ENCODE measurements at regions not wholly inside any gene's neighbourhood (a gene's known extent, or its start where the extent isn't known, plus 50 kb on each side); places are given as distances from the start of the nearest gene placed in this dataset.

- Histone ChIP-seq H3K4me2 (no peak overlapping the region), H3K36me3 (ENCODE audit: insufficient read depth) (no peaks in the 10 kb centered on the region), H3K9ac (no peak overlapping the region), H3K4me3 (IDR thresholded peaks at IDR 0.05; ENCODE audit: insufficient read depth, low read depth, low read length) (no peak overlapping the region), H4K20me1 (ENCODE audit: insufficient read depth) (no peaks in the 10 kb centered on the region), H3K27ac (no peak overlapping the region), H3K27me3 (ENCODE audit: insufficient read depth, low read depth) (no peaks in the 10 kb centered on the region), H2AFZ (ENCODE audit: low read depth) (no peak overlapping the region), H3K4me1 (ENCODE audit: low read depth, poor library complexity, severe bottlenecking) (no peaks in the 10 kb centered on the region), H3K79me2 (ENCODE audit: insufficient read depth, low read depth) (no peaks in the 10 kb centered on the region)
- no peak for TF ChIP-seq CTCF (conservative IDR thresholded peaks at IDR 0.05; ENCODE audit: low read depth, low read length)
Observed at GRCh38 chr6:20312606-20313005, 89.1 kb upstream of the E2F3 start.

GRCh38 chr6:20313051-20313450, 88.6 kb upstream of the E2F3 start:
- H2AFZ ChIP-seq (ENCODE audit: low read depth): no peak overlapping the region
- no peaks in the 10 kb centered on the region for H3K4me1 ChIP-seq (ENCODE audit: low read depth, poor library complexity, severe bottlenecking)
- H4K20me1 ChIP-seq (ENCODE audit: insufficient read depth): no peaks in the 10 kb centered on the region
- no peaks in the 10 kb centered on the region for H3K27me3 ChIP-seq (ENCODE audit: insufficient read depth, low read depth)
- no peak overlapping the region for H3K27ac ChIP-seq
- no peak for TF ChIP-seq CTCF (conservative IDR thresholded peaks at IDR 0.05; ENCODE audit: low read depth, low read length)
- H3K9ac ChIP-seq: no peak overlapping the region
- no peak overlapping the region for H3K4me3 ChIP-seq (IDR thresholded peaks at IDR 0.05; ENCODE audit: insufficient read depth, low read depth, low read length)
- no peaks in the 10 kb centered on the region for H3K79me2 ChIP-seq (ENCODE audit: insufficient read depth, low read depth)
- no peak overlapping the region for H3K4me2 ChIP-seq
- no peaks in the 10 kb centered on the region for H3K36me3 ChIP-seq (ENCODE audit: insufficient read depth)

- H4K20me1 ChIP-seq (ENCODE audit: insufficient read depth): no peaks in the 10 kb centered on the region
- H2AFZ ChIP-seq (ENCODE audit: low read depth): no peak overlapping the region
- no peaks in the 10 kb centered on the region for H3K4me1 ChIP-seq (ENCODE audit: low read depth, poor library complexity, severe bottlenecking)
- H3K4me3 ChIP-seq (IDR thresholded peaks at IDR 0.05; ENCODE audit: insufficient read depth, low read depth, low read length): no peak overlapping the region
- H3K4me2 ChIP-seq: no peak overlapping the region
- no peaks in the 10 kb centered on the region for H3K36me3 ChIP-seq (ENCODE audit: insufficient read depth)
- TF ChIP-seq CTCF (conservative IDR thresholded peaks at IDR 0.05; ENCODE audit: low read depth, low read length): no peak
- H3K27ac ChIP-seq: no peak overlapping the region
- H3K9ac ChIP-seq: no peak overlapping the region
- H3K27me3 ChIP-seq (ENCODE audit: insufficient read depth, low read depth): no peaks in the 10 kb centered on the region
- H3K79me2 ChIP-seq (ENCODE audit: insufficient read depth, low read depth): no peaks in the 10 kb centered on the region
Observed at GRCh38 chr6:20313960-20314530, 87.6 kb upstream of the E2F3 start.

DNA sequence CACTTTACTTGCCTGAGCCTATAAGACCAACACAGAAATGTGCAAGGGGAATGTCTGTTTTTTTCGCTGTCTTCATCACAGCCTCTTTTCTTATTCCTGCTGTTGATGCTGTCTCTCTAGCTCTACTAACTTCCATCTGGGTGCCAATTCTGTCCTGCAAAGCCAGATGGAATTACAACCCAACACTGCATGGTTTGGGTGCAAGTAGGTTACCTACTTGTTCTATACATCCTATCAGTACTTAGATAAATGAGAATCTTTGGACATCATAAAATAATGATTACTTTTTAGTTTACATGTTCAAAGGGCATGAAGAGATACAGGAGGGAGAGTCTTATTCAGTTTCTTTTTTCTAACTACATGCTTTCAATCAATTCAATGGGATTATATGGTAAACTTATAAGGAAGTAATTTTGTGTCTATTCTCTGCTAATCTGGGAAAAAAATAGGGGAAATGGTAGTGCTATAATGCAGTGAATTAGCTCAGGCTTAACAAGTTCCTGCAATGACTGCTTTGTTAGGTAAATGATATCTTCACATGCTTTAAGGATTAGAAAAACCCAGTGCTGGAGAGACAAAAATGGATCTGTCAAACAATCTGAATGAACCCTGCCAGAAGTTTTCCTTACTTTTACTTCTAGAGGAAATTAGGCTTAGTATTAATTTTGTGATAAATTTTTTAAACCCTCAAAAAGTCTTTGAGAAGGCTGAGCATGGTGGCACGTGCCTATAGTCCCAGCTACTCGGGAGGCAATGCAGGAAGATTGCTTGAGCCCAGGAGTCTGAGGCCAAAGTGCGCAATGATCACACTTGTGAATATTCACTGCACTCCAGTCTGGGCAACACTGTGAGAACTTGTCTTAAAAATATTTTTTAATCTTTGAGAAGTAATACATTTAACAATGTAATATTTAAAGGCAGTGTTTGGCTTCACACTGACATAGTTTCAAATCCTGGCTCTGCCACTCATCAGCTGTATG, 86.5 kb upstream of the E2F3 start:
- no peaks in the 10 kb centered on the region for H3K79me2 ChIP-seq (ENCODE audit: insufficient read depth, low read depth)
- H3K4me1 ChIP-seq (ENCODE audit: low read depth, poor library complexity, severe bottlenecking): no peaks in the 10 kb centered on the region
- TF ChIP-seq CTCF (conservative IDR thresholded peaks at IDR 0.05; ENCODE audit: low read depth, low read length): no peak
- no peak overlapping the region for H2AFZ ChIP-seq (ENCODE audit: low read depth)
- H3K27ac ChIP-seq: no peak overlapping the region
- no peaks in the 10 kb centered on the region for H3K36me3 ChIP-seq (ENCODE audit: insufficient read depth)
- H3K9ac ChIP-seq: no peak overlapping the region
- H3K27me3 ChIP-seq (ENCODE audit: insufficient read depth, low read depth): no peaks in the 10 kb centered on the region
- no peak overlapping the region for H3K4me2 ChIP-seq
- no peak overlapping the region for H3K4me3 ChIP-seq (IDR thresholded peaks at IDR 0.05; ENCODE audit: insufficient read depth, low read depth, low read length)
- H4K20me1 ChIP-seq (ENCODE audit: insufficient read depth): no peaks in the 10 kb centered on the region

Measured in KMS-11 (cell line).